ENCODE measurements at regions not wholly inside any gene's neighbourhood (a gene's known extent, or its start where the extent isn't known, plus 50 kb on each side); places are given as distances from the start of the nearest gene placed in this dataset.

GRCh38 chr16:50434872-50435478, 66.2 kb upstream of the BRD7 start:
- Histone ChIP-seq H3K4me3 (ENCODE audit: low read length) (no peak overlapping the region), H3K79me2 (replicated peaks; ENCODE audit: insufficient read depth, low read length) (no peaks in the 10 kb centered on the region), H3K9ac (ENCODE audit: low read length) (no peak overlapping the region), H3F3A (ENCODE audit: insufficient read depth, low read length, poor library complexity, severe bottlenecking) (no peaks in the 10 kb centered on the region), H3K27ac (ENCODE audit: low read length) (no peak overlapping the region), H3K27me3 (ENCODE audit: insufficient read depth, low read depth, low read length) (no peaks in the 10 kb centered on the region), H2AFZ (ENCODE audit: low read depth, low read length) (no peak overlapping the region), H3K4me2 (ENCODE audit: low read length) (no peak overlapping the region), H4K20me1 (ENCODE audit: insufficient read depth) (no peaks in the 10 kb centered on the region), H3K9me2 (ENCODE audit: insufficient read depth, low read length) (no peaks in the 10 kb centered on the region), H3K36me3 (ENCODE audit: insufficient read depth, low read length) (no peaks in the 10 kb centered on the region), H3K9me3 (ENCODE audit: low read length) (peaks cover 3% of the 10 kb centered on the region)
- TF ChIP-seq SMC3 (conservative IDR thresholded peaks at IDR 0.05; ENCODE audit: poor library complexity): no peak
- TF ChIP-seq EZH2 (IDR thresholded peaks at IDR 0.05; ENCODE audit: borderline replicate concordance, insufficient read depth, low read length, poor library complexity, severe bottlenecking): no peak
- TF ChIP-seq CTCF (IDR thresholded peaks at IDR 0.05; ENCODE audit: poor library complexity, severe bottlenecking): no peak
- TF ChIP-seq POLR2AphosphoS5 (IDR thresholded peaks at IDR 0.05): no peak
- no peak for TF ChIP-seq REST (IDR thresholded peaks at IDR 0.05; ENCODE audit: borderline replicate concordance)
- TF ChIP-seq MXI1 (conservative IDR thresholded peaks at IDR 0.05; ENCODE audit: poor library complexity, severe bottlenecking): no peak

- no peaks in the 10 kb centered on the region for H4K20me1 ChIP-seq (ENCODE audit: insufficient read depth)
- no peak overlapping the region for H3K27ac ChIP-seq (ENCODE audit: low read length)
- TF ChIP-seq TAF1 (IDR thresholded peaks at IDR 0.05; ENCODE audit: low read depth) (no peak), MXI1 (conservative IDR thresholded peaks at IDR 0.05; ENCODE audit: poor library complexity, severe bottlenecking) (no peak), REST (IDR thresholded peaks at IDR 0.05; ENCODE audit: borderline replicate concordance) (no peak), POLR2AphosphoS5 (IDR thresholded peaks at IDR 0.05) (no peak), EP300 (conservative IDR thresholded peaks at IDR 0.05; ENCODE audit: poor library complexity, severe bottlenecking) (no peak), CTCF (IDR thresholded peaks at IDR 0.05; ENCODE audit: poor library complexity, severe bottlenecking) (no peak), SMC3 (conservative IDR thresholded peaks at IDR 0.05; ENCODE audit: poor library complexity) (no peak), EZH2 (IDR thresholded peaks at IDR 0.05; ENCODE audit: borderline replicate concordance, insufficient read depth, low read length, poor library complexity, severe bottlenecking) (no peak), RAD21 (conservative IDR thresholded peaks at IDR 0.05) (no peak)
- no peaks in the 10 kb centered on the region for H3K9me2 ChIP-seq (ENCODE audit: insufficient read depth, low read length)
- no peaks in the 10 kb centered on the region for H3K9me3 ChIP-seq (ENCODE audit: low read length)
- no peak overlapping the region for H2AFZ ChIP-seq (ENCODE audit: low read depth, low read length)
- no peaks in the 10 kb centered on the region for H3F3A ChIP-seq (ENCODE audit: insufficient read depth, low read length, poor library complexity, severe bottlenecking)
- H3K79me2 ChIP-seq (replicated peaks; ENCODE audit: insufficient read depth, low read length): no peaks in the 10 kb centered on the region
- no peaks in the 10 kb centered on the region for H3K36me3 ChIP-seq (ENCODE audit: insufficient read depth, low read length)
- H3K9ac ChIP-seq (ENCODE audit: low read length): no peak overlapping the region
- no peaks in the 10 kb centered on the region for H3K27me3 ChIP-seq (ENCODE audit: insufficient read depth, low read depth, low read length)
- H3K4me3 ChIP-seq (ENCODE audit: low read length): no peak overlapping the region
- no peak overlapping the region for H3K4me2 ChIP-seq (ENCODE audit: low read length)
Measured at GRCh38 chr16:50430076-50430475, 61.3 kb upstream of the BRD7 start.
